Loucy (cell line): ENCODE measurements at regions not wholly inside any gene's neighbourhood (a gene's known extent, or its start where the extent isn't known, plus 50 kb on each side); places are given as distances from the start of the nearest gene placed in this dataset.

Source experiments
- H2AFZ ChIP-seq: fragments of 200-600 bp; sonication (generic); 2 replicates; pipeline ENCODE4 v1.6.0; 2016; ENCODE audit warnings: antibody characterized with exemption, mild to moderate bottlenecking, low read length, moderate library complexity
- H3F3A ChIP-seq: fragments of 200-600 bp; 2 replicates; pipeline ENCODE4 v1.6.0; 2016; ENCODE audit warnings: antibody characterized with exemption, low read depth, mild to moderate bottlenecking
- H3K27me3 ChIP-seq: fragments of 200-600 bp; sonication (generic); 2 replicates; pipeline ENCODE4 v1.6.1; 2014; ENCODE audit warnings: low read length, mild to moderate bottlenecking; ENCODE audit not compliant: insufficient read depth, poor library complexity, severe bottlenecking
- H3K36me3 ChIP-seq: fragments of 200-600 bp; sonication (generic); 2 replicates; pipeline ENCODE4 v1.6.1; 2016; ENCODE audit warnings: low read length; ENCODE audit not compliant: insufficient read depth
- H3K4me1 ChIP-seq: fragments of 200-600 bp; sonication (generic); 2 replicates; pipeline ENCODE4 v1.5.1; 2014; ENCODE audit warnings: low read length, mild to moderate bottlenecking; ENCODE audit not compliant: insufficient read depth, poor library complexity, severe bottlenecking
- H3K4me2 ChIP-seq: fragments of 200-600 bp; sonication (generic); 2 replicates; pipeline ENCODE4 v1.6.0; 2014; ENCODE audit warnings: antibody characterized with exemption, low read length, low read depth, mild to moderate bottlenecking; ENCODE audit not compliant: poor library complexity, severe bottlenecking
- H3K4me3 ChIP-seq: fragments of 200-600 bp; sonication (generic); 2 replicates; pipeline ENCODE4 v1.5.1; 2014; ENCODE audit warnings: low read length, mild to moderate bottlenecking, mixed read lengths; ENCODE audit not compliant: poor library complexity, severe bottlenecking
- H3K79me2 ChIP-seq: fragments of 200-600 bp; sonication (generic); 2 replicates; pipeline ENCODE4 v1.6.1; 2014; ENCODE audit warnings: low read length; ENCODE audit not compliant: insufficient read depth
- H3K9ac ChIP-seq: fragments of 200-600 bp; sonication (generic); 2 replicates; pipeline ENCODE4 v1.6.0; 2014; ENCODE audit warnings: mild to moderate bottlenecking, low read depth, low read length, moderate library complexity; ENCODE audit not compliant: poor library complexity, severe bottlenecking
- H3K9me2 ChIP-seq: fragments of 200-600 bp; sonication (generic); replicated peaks from 2 replicates; pipeline ENCODE4 v1.6.1; 2016; ENCODE audit warnings: low read depth, low read length, mixed read lengths
- H3K9me3 ChIP-seq: fragments of 200-600 bp; sonication (generic); 2 replicates; pipeline ENCODE4 v1.6.1; 2014; ENCODE audit warnings: mild to moderate bottlenecking, antibody characterized with exemption, low read length, low read depth; ENCODE audit not compliant: insufficient read depth
- H4K20me1 ChIP-seq: fragments of 200-600 bp; sonication (generic); 2 replicates; pipeline ENCODE4 v1.6.0; 2014; ENCODE audit warnings: antibody characterized with exemption, low read length, mild to moderate bottlenecking; ENCODE audit not compliant: insufficient read depth, poor library complexity, severe bottlenecking
- CTCF ChIP-seq: fragments of 200-600 bp; sonication (generic); conservative IDR thresholded peaks from 2 replicates; pipeline ENCODE4 v1.5.1; 2014; ENCODE audit warnings: mild to moderate bottlenecking, antibody characterized with exemption, low read length
- EZH2phosphoT487 ChIP-seq: fragments of 200-600 bp; IDR thresholded peaks from 2 replicates; pipeline ENCODE4 v1.6.1; 2018; ENCODE audit warnings: antibody characterized with exemption, mild to moderate bottlenecking, moderate library complexity, borderline replicate concordance

GRCh38 chr2:210895132-210895531 is 338.7 kb downstream of the CPS1 start:
- Histone ChIP-seq H2AFZ (no peak overlapping the region), H3K36me3 (no peaks in the 10 kb centered on the region), H3K9ac (no peak overlapping the region), H3K9me3 (no peaks in the 10 kb centered on the region), H4K20me1 (no peaks in the 10 kb centered on the region), H3K4me2 (no peak overlapping the region), H3K4me3 (no peak overlapping the region), H3K27me3 (no peaks in the 10 kb centered on the region), H3K4me1 (no peaks in the 10 kb centered on the region), H3K79me2 (no peaks in the 10 kb centered on the region), H3F3A (no peaks in the 10 kb centered on the region), H3K9me2 (no peaks in the 10 kb centered on the region)
- TF ChIP-seq EZH2phosphoT487 (no peak), CTCF (no peak)

- Histone ChIP-seq H3K4me1 (no peaks in the 10 kb centered on the region), H3K4me2 (no peak overlapping the region), H2AFZ (no peak overlapping the region), H3K9ac (no peak overlapping the region), H3K79me2 (no peaks in the 10 kb centered on the region), H4K20me1 (no peaks in the 10 kb centered on the region), H3K36me3 (no peaks in the 10 kb centered on the region), H3F3A (no peaks in the 10 kb centered on the region), H3K9me3 (no peaks in the 10 kb centered on the region), H3K27me3 (no peaks in the 10 kb centered on the region), H3K9me2 (no peaks in the 10 kb centered on the region), H3K4me3 (no peak overlapping the region)
- no peak for TF ChIP-seq EZH2phosphoT487
- TF ChIP-seq CTCF: no peak
Measured at GRCh38 chr2:210899131-210899530, 342.7 kb downstream of the CPS1 start.

- no peaks in the 10 kb centered on the region for H3K9me2 ChIP-seq
- no peak overlapping the region for H2AFZ ChIP-seq
- H3K9ac ChIP-seq: no peak overlapping the region
- no peaks in the 10 kb centered on the region for H3K4me1 ChIP-seq
- H4K20me1 ChIP-seq: no peaks in the 10 kb centered on the region
- H3K4me3 ChIP-seq: no peak overlapping the region
- TF ChIP-seq CTCF (no peak), EZH2phosphoT487 (no peak)
- no peaks in the 10 kb centered on the region for H3K9me3 ChIP-seq
- no peaks in the 10 kb centered on the region for H3K79me2 ChIP-seq
- no peak overlapping the region for H3K4me2 ChIP-seq
- H3K36me3 ChIP-seq: no peaks in the 10 kb centered on the region
- no peaks in the 10 kb centered on the region for H3F3A ChIP-seq
- no peaks in the 10 kb centered on the region for H3K27me3 ChIP-seq
Measured at GRCh38 chr2:210901326-210901725, 344.9 kb downstream of the CPS1 start.
